Hippocampal formation (tissue), 2 donors: ENCODE measurements at regions not wholly inside any gene's neighbourhood (a gene's known extent, or its start where the extent isn't known, plus 50 kb on each side); places are given as distances from the start of the nearest gene placed in this dataset.

ENCODE experiments used
- DNase-seq, 2 donors: peaks; one replicate each; lab custom pipeline; 2025; lab: John Stamatoyannopoulos, UW

DNA sequence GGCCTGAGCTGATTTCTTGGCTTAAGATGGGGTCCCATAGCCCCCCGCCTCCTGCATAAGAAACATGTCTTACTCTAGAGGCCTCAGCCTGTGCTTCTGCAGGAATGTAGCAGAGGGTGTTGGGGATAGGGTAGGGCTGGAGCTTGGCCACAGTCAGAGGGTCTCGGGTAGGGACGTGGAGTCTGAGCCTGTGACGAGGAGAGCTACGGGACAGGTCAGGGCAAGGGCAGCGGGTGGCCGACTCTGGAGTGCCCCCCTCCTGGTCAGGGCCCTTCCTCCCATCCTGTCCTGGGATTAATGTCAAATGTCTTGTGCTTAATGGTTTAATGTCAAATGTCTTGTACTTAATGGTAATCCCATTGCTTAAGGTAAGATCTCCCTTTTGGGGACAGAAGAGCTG lies 130.4 kb downstream of the GLI2 start:
- DNase-seq = no peak

DNA sequence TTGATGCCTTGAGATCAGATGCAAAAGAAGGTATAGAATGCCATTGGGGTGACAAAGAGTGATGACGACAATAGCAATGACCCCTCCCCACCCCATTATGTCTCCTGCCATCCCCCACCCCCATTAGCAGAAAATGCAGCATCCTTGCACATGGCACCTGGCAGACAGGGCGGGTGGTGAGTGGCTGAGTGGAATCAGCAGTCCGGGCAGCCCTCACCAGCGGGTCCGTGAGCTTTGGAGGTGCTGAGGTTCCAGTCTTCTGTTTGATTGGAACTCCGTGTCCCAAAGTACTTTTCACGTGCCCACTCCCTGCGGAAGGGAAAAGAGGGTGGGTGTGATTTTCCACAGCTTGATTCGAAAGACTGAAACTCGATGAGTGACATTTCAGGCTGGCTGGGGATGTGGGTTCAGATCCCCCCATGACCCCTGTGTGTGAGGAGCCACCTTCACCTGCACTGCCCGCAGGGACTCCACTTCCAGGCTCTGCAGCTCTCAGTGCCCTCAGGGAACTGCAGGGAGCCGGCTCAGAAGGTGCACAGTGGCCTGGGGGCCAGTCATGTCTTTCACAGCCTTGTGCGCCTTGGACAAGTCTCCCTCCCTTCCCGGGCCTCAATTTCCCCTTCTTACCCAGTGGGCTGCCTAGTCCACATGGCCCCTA lies 130.9 kb downstream of the GLI2 start:
- DNase-seq = no peak

DNA sequence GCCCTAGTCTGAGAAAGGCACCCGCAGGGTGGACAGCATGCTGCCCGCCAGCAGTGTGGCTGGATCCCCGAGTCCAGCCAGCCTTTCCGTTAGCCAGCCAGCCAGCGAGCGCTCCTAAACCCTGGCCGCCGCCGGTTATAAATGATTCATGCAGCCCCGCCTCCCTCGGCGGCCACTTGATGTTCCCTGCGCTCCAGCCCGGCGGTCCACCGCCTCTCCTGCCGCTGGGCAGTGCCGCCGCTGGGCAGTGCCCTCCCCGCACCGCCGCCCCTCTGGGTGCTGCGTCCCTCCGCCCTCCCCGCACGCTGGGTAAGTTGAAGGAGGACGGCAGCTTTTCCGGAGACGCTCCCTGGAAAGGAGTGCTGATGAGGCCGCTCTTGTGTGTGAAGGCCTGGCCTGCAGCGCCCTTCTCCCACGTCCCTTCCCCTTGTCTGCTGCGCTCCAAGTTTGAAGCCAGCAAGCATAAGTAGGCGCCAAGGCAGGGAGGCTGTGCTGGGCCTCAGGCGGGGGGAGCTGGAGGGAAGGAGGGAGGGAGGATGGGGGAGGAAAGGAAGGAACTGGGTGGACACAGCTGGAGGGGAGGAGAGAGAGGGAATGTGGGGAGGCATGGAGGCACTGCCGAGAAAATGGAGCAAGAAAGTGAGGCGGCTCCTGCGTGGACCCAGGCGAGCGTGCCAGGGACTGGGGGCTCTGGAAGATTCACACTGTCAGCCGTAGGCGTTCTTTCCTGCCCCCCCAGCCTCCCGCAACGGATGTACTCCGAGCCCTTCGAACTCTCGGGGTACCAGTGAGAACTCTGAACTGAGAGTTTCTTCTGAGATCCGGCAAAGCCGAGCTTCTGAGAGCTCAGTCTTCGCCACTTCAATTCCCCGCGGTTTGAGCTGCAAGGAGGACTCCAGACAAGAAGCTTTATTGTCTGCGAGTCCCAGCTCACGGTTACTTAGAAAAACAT lies 131.9 kb downstream of the GLI2 start:
- DNase-seq = peak in 1 of 2 donors; percentile 62

DNA sequence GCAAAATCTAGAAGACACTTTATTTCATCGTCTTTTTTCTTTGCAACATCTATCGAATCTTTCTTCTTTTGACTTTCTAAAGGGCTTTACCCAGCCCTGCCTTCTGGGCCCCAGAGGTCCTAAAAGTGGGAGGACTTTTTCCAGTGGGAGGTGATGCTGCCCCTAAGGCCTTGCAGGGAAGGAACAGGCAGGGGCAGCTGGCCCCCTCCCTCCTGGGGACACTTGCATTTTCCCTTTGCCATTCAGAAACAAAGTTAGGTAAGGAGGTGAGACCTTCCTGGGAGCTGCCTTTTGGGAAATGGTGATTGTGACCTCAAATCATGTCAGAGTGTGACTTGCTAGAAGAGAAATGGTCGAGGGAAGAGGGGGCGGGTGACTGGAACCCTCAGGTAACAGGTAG lies 132.7 kb downstream of the GLI2 start:
- DNase-seq = no peak

DNA sequence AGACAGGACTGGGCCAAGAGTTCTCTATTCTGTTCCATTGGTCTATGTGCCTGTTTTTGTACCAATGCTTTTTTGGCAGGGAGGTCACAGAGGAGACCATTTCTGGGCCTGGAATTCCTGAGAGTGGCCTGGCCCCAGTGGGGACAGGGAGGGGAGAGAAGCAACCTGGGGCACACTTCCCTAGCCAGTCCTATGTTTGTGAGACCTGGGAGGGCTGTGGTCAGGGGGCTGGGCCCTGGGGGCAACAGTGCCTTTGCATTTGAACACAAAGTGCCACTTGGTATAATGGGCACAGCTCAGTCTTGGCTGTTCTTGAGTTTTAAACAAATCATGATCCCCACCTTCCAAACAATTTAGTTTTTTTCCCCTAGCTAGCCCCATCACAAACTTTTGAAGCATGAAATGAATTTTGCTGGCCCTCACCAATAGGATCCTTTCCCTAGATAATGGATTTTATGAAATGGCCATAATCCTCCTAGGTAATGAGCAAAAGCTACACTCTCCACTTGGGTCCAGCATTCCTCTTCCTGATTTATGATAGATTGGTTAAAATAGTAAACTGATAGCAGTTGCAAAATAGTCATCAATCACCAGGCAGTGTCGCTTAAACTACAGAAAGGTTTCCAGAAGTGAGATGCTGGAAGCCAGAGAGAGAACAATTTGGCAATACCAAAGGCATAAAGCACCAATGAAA lies 133.5 kb downstream of the GLI2 start:
- no peak for DNase-seq

DNA sequence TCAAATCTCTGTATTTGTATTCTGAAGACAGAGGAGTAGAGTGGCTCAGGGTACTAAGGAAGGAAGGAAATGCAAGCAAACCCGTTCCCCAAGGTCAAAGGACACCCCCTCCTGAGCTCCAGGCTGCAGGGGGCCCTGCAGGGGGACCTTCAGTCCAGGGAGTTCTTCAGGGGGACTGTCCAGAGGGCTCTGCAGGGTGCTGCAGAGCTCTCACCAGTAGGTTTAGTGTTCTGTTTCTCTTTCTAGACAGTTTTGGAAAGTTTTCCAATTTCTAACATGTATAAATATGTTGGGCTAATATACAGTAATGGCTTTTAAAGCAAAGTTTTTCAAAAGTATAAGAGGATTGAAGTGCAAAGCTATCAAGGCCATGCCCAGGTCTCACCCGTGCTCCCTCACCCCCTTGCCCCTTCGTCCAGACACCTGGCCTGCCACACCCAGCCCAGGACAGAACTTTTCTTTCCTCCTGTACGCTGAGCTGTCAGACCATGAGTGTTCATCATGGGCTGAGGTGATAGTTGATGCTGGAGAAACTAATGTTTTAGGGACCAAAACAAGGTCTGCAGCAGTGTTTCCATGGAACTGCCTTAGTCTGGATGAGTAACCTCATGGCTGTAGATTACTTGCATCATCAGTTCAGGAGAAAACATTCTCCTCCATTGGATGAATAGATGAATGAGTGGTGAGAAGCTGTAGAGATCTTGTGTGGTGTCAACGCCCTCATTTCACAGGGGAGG lies 134.2 kb downstream of the GLI2 start:
- no peak for DNase-seq

DNA sequence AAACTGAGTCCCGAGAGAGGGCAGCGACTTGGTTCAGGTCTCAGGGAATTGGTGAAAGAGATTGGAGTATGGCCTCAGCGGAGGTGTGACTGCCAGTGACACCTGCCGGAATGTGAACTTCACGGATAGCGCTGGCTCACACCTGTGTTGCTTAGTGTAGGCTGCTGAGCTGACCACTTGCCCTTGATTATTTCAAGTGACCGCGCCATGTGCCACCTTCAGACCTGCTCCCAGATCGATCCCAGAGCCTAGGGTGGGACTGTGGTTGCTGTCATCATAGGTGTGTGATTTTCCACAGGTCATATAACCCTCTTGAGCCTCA lies 134.8 kb downstream of the GLI2 start:
- DNase-seq = no peak

DNA sequence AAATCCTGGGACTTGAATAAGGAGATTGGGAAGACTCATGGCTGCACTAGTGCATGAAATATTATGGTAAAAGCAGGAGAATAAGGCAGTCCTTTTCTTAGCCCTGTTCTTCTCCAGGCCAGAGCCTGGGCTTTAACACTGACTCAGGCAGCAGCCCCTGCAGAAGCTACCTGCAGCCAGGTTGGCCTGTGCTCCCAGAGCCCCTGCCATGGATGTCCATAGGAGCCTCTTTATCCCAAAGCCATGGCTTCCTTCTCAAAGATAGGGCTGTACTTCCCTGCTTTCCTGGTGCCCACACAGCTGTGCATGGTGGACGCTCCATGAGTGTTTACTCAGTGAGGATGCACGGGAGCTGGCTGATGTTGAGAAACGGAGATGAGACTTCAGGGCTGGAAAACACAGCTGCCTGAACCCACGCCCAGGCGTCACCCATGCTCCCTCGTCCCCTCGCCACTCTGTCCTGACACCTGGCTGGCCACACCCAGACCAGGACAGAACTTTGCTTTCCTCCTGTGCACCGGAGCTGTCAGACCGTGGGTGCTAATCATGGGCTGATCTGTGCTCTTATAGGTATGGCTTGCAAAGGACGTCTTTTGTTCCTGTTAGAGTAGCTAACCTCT lies 135.5 kb downstream of the GLI2 start:
- no peak for DNase-seq

DNA sequence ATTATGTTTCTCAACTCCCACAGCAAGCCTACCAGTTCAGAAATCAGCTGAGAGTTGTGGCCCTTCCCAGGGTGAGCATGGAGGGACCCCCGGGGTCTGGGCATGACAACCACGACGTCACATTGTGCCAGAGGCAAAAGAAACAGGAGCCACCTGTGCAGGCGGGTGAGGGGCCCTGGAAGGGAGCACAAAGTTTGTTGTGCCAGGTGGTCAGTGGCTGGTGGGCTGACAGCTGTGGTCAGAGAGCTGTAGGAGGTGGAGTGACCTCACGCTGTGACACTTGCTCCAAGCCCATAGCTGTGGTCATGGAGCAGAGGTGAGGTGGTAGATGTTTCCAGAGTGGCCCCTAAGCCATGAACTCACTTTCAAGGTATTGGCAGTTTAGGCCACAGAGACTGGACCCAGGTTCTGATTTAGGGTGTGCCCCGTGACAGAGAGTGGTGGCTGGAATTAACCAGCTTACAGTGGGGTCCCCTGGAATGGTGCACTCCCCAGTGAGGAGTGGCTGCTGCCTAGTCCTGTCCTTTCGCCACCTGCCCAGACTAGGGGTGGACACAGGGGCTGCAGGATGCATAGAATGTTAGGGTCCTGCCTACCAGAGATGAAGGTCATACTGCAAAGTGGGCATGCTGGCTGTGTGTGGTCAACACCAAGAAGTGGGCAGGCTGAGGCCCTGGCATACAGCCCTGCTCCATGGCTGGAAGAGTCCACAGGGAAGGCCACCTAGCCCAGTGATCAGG lies 136.4 kb downstream of the GLI2 start:
- no peak for DNase-seq

DNA sequence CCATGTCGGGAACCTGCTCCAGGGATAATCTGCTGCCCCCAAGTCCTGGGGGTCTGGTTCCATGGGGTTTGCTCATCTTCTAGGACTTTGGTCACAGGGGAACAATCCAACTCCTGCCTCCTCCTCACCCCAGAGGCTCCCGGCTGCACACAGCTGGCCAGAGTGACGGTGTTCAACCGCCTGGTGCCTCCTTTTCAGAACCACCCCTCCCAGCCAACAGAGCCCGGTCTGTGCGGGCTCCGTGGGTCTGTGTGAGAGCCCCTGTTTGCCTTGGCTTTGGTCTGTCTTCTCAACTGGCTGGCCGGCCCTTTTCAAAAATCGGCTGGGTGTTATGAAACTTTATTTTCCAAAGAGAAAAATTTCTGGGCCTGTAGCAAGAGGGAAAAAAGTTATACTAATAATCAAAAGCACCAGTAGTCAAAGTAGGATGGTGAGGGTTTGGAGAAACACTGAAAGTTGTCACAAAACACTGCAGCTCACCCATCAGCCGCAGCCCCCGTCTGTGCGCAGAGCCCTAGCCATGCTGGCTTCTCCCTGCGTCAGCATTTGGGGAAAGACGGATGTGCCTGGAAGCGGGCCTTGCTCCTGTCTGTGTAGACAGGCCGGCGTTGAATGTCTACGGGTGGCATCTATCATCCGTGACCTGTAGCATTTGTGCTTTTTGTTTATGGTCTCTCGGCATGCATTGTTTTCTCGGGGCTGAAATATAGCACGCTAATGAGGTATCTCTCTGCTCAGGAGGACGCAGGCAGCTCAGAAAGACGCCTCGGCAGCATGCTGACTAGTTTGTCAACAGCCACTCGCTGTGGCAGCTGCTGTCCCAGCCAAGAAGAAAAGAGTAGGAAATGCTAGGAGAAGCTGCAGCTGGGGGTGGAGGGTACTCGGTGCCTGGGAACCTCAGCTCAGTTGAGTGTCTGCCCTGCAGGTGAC lies 138.6 kb downstream of the GLI2 start:
- no peak for DNase-seq

DNA sequence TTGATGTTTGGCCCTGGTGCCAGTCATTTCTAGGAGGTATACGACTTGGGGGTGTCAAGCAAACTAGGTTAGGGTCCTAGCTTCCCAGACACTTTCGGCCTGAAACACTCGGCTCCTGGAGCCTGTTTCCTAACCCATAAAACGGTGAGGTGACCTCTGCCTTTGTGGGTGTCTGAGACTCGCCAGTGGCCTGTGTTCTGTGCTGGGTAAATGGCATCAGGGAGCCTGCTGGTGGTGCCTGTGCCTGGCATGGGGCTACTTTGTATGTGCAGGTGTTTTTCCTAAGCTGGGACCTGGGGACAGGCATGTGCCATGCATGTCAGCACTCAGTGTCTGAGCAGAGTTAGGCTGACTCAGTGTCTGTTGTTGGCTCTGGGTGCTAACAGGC lies 139.2 kb downstream of the GLI2 start:
- no peak for DNase-seq

DNA sequence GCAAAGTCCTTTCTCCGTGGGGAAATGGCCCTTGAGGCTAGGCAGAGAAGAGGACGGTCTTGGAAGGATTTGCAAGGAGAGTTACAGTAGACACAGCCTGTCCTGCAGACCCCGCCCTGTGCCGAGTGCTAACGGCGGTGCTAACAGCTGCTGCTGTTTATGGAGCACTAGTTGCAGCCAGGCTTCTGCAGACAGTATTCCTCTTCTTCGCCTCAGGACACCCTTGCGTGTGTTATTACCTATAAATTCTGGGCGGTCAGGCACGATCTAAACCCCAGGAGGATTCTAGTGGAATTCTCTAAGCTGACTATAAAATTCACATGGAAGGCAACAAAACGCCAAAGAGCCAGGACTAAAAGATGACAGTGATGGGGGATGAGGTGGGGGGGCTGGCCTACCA lies 139.8 kb downstream of the GLI2 start:
- no peak for DNase-seq

DNA sequence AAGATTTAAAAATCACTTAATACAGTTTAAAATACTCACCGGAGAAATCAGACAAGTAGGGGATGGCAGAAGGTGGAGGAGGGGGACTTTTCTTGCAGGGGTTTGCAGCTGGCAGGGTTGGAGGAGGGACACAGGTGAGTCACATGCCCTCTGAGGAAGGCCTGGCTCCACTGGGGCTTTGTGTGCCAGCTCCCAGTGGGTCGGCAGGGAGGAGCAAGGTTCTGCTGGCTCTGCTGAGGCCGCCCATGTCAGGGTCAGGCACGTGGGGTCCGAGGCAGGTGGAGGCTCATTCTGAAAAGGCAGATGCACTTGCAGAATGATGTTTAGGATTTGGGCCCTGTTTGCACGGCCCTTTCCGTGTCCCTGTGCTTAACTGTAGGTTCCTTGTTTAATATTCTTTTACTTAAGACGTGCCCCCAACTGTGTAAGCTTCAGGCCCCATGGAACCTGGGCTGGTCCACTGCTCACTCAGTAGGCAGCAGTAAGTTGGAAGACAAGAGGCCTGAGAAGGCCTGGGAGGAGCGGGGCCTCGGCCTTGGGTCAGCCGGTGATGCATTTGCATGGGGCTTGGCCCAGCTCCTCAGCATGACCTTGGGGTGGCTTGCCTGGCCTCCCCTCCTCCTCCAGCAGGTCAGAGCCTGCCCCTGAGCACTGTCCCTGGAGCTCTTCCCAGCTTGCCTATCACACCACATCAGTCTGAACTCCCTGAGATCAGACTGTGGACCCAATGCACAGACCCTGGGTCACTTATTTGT lies 141.0 kb downstream of the GLI2 start:
- DNase-seq = no peak

DNA sequence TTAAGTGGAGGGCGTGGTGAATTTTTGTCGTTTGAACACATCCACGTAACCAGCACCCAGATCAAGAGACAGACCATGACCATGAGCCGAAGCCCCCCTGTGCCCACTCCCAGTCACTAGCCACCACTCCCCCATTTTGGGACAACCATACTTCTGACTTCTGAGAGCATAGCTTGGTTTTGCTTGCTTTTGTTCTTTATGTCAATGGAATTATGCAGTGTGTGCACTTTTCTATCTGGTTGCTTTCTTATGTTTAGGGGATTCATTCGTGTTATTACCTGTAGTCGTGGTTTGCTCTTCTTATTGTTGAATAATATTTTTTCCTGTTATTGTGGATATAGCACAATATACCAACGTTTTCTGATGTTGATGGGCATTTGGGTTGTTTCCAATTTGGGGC lies 141.7 kb downstream of the GLI2 start:
- no peak for DNase-seq

DNA sequence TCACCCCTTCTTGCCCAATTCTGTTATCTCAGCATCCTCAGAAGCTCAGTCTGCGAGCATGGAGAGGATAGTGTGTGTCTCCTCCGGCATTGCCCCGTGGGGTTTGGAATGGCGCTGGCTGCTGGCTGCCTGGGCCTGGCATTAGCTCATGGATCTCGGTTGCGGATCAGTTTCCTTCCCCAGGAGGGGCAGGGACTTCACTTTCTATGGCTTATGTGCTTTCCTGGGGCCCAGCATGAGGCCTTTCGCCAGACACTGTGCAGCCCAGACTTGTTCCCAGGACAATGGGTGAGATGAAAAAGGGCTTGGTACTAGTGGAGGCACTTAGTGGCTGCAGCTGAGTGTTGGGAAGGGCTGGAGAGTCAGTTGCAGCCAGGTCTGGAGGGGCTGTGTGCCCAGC lies 143.3 kb downstream of the GLI2 start:
- no peak for DNase-seq

DNA sequence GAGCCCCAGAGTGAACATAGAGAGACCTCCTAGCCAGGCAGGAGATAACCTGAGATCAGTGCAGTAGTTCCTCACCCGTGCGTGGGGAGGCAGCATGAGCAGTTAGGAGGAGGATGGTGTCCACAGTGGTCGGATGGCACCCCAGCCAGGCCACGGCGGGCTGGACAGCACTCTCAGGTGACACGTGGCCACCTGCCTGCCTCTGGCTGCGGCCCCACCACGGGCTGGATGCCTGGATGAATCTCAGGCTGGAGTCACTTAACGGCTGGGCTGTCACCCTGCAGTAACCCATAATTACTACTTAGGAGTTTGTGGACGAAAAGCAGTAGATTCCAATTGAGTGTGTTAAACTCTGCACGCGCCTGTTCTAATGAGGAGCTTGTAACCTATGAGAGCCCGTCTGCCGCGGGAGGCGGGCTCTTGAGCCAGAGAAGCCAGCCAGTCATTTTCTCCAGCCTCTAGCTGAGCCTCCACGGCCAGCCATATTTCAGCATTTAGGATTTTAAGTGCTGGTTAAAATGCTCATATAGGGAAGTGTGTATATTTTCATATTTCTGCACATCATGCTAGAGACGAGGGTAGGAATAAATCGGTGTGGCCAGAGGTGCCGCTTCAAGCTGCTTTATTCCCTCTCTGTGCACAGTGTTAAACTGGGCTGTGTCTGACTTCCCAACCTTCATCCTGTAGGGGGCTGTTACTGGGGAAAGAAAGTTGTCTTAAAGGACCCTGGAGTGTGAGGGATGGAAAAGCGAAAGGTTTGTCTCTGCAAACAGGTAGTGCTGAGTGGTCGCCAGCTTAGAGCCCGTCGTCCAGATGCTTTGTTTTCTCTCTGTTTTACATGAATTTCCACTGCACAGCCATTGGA lies 144.0 kb downstream of the GLI2 start:
- no peak for DNase-seq

DNA sequence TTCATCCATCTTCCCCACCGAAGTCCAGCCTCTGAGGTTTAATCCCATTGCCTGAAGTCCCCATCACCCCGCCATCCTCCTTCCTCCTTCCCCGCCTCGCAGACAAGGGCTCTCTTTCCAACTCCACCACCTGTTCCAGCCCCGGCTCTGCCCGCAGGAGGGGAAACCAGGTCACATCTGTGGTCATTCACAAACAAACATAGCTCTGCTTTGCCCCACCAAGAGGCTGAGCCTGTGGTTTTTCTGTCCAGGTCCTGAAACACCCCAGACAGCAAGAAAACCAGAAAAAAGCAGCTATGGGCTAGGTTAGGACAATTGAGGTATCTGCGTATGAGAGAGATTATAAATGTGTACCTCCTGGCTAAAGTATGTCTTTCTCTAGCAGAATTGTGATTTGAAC lies 144.7 kb downstream of the GLI2 start:
- DNase-seq = no peak
